ENCODE measurements at regions not wholly inside any gene's neighbourhood (a gene's known extent, or its start where the extent isn't known, plus 50 kb on each side); places are given as distances from the start of the nearest gene placed in this dataset.

DNA sequence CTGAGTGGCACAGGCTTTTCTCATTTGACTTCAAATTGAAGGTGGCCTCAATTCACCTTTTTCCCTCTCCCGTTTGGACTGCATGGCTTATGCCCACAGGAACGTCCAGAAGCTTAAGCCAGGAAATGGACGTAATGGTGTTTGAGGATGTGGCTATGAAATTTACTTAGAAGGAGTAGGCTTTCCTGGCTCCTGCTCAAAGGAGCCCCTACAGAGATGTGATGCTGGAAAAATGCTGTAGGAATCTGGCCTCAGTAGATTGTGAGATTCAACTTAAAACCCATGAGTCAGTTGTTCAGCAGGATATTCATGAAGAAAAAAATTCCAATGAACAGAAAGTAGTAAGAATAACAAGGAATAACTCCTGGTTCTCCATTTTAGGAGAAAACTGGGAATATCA is 129.0 kb downstream of the ICOS start:
- H3K9me3 Mint-ChIP-seq, result no peaks in the 10 kb centered on the region
- Histone ChIP-seq H3K4me3 (ENCODE audit: low read length) (no peak overlapping the region), H3K9me3 (ENCODE audit: control insufficient read depth, insufficient read depth, low read length) (no peaks in the 10 kb centered on the region), H3K27me3 (ENCODE audit: control insufficient read depth, insufficient read depth, low read length) (no peaks in the 10 kb centered on the region), H3K36me3 (ENCODE audit: control insufficient read depth, insufficient read depth, low read length) (no peaks in the 10 kb centered on the region), H3K27ac (ENCODE audit: low read length) (no peak overlapping the region), H3K4me1 (ENCODE audit: control insufficient read depth, insufficient read depth, low read length) (no peaks in the 10 kb centered on the region)
- TF ChIP-seq, protein P1, sequence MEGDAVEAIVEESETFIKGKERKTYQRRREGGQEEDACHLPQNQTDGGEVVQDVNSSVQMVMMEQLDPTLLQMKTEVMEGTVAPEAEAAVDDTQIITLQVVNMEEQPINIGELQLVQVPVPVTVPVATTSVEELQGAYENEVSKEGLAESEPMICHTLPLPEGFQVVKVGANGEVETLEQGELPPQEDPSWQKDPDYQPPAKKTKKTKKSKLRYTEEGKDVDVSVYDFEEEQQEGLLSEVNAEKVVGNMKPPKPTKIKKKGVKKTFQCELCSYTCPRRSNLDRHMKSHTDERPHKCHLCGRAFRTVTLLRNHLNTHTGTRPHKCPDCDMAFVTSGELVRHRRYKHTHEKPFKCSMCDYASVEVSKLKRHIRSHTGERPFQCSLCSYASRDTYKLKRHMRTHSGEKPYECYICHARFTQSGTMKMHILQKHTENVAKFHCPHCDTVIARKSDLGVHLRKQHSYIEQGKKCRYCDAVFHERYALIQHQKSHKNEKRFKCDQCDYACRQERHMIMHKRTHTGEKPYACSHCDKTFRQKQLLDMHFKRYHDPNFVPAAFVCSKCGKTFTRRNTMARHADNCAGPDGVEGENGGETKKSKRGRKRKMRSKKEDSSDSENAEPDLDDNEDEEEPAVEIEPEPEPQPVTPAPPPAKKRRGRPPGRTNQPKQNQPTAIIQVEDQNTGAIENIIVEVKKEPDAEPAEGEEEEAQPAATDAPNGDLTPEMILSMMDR (IDR thresholded peaks at IDR 0.05), result no peak
- ATAC-seq (no peak), DNase-seq (no peak)
- no peak overlapping the region for H3K4me3 Mint-ChIP-seq
- no peaks in the 10 kb centered on the region for H3K4me1 Mint-ChIP-seq
- peaks cover 13 to 25% of the 10 kb centered on the region in 2 donors for H3K27me3 Mint-ChIP-seq (ENCODE audit: low read depth in 2 of 2)
- no peak overlapping the region for H3K27ac Mint-ChIP-seq
- intact Hi-C loops (cut with micrococcal nuclease), result no loop called here
- no peaks in the 10 kb centered on the region for H3K36me3 Mint-ChIP-seq
- WGBS (ENCODE audit: insufficient coverage), result 84% methylated on average over 3 of the region's 3 CpGs

GRCh38 chr2:204066051-204066450 is 129.5 kb downstream of the ICOS start:
- peaks cover 8 to 30% of the 10 kb centered on the region in 2 donors for H3K27me3 Mint-ChIP-seq (ENCODE audit: low read depth in 2 of 2)
- H3K4me3 Mint-ChIP-seq, result no peak overlapping the region
- TF ChIP-seq, protein P1 (IDR thresholded peaks at IDR 0.05), result no peak
- intact Hi-C loops (cut with micrococcal nuclease), result no loop called here
- DNase-seq (no peak), ATAC-seq (no peak)
- 82% methylated on average over 1 of the region's 1 CpG for WGBS (ENCODE audit: insufficient coverage)
- no peaks in the 10 kb centered on the region for H3K36me3 ChIP-seq (ENCODE audit: control insufficient read depth, insufficient read depth, low read length)
- no peaks in the 10 kb centered on the region for H3K4me1 Mint-ChIP-seq
- H3K9me3 ChIP-seq (ENCODE audit: control insufficient read depth, insufficient read depth, low read length), result no peaks in the 10 kb centered on the region
- no peak overlapping the region for H3K4me3 ChIP-seq (ENCODE audit: low read length)
- no peaks in the 10 kb centered on the region for H3K9me3 Mint-ChIP-seq
- no peak overlapping the region for H3K27ac Mint-ChIP-seq
- H3K27ac ChIP-seq (ENCODE audit: low read length), result no peak overlapping the region
- H3K27me3 ChIP-seq (ENCODE audit: control insufficient read depth, insufficient read depth, low read length), result no peaks in the 10 kb centered on the region
- H3K4me1 ChIP-seq (ENCODE audit: control insufficient read depth, insufficient read depth, low read length), result no peaks in the 10 kb centered on the region
- no peaks in the 10 kb centered on the region for H3K36me3 Mint-ChIP-seq

GRCh38 chr2:204069804-204070203 is 133.2 kb downstream of the ICOS start:
- intact Hi-C loops (cut with micrococcal nuclease), result no loop called here
- no peak for ATAC-seq

More at GRCh38 chr2:204069804-204070203, 133.2 kb downstream of the ICOS start:
- Mint-ChIP-seq H3K9me3 (no peaks in the 10 kb centered on the region), H3K4me3 (no peak overlapping the region), H3K27ac (no peak overlapping the region), H3K27me3 (ENCODE audit: low read depth in 2 of 2) (peaks cover 14 to 44% of the 10 kb centered on the region in 2 donors), H3K36me3 (no peaks in the 10 kb centered on the region), H3K4me1 (no peaks in the 10 kb centered on the region)
- Histone ChIP-seq H3K27me3 (ENCODE audit: control insufficient read depth, insufficient read depth, low read length) (no peaks in the 10 kb centered on the region), H3K9me3 (ENCODE audit: control insufficient read depth, insufficient read depth, low read length) (no peaks in the 10 kb centered on the region), H3K27ac (ENCODE audit: low read length) (no peak overlapping the region), H3K4me3 (ENCODE audit: low read length) (no peak overlapping the region), H3K36me3 (ENCODE audit: control insufficient read depth, insufficient read depth, low read length) (no peaks in the 10 kb centered on the region), H3K4me1 (ENCODE audit: control insufficient read depth, insufficient read depth, low read length) (no peaks in the 10 kb centered on the region)
- TF ChIP-seq, protein P1 (IDR thresholded peaks at IDR 0.05), result no peak
- WGBS (ENCODE audit: insufficient coverage), result 76% methylated on average over 7 of the region's 7 CpGs
- DNase-seq, result no peak
